OCI-LY1 (cell line): ENCODE measurements at regions not wholly inside any gene's neighbourhood (a gene's known extent, or its start where the extent isn't known, plus 50 kb on each side); places are given as distances from the start of the nearest gene placed in this dataset.
"Not testable (repeated sequence)": the region's sequence is repeated elsewhere in the genome, so short reads cannot be mapped to it uniquely, and the experiment has no call there.

Source experiments
- H2AFZ ChIP-seq: fragments of 200-600 bp; sonication (generic), shearing (Covaris generic); 2 replicates; pipeline ENCODE4 v1.6.0; 2014; ENCODE audit warnings: antibody characterized with exemption, mild to moderate bottlenecking, low read length
- H3F3A ChIP-seq: fragments of 200-600 bp; sonication (generic), shearing (Covaris generic); 2 replicates; pipeline ENCODE4 v1.6.0; 2014; ENCODE audit warnings: mild to moderate bottlenecking, antibody characterized with exemption, low read length, moderate library complexity; ENCODE audit not compliant: insufficient read depth
- H3K27ac ChIP-seq: fragments of 200-600 bp; sonication (generic); 2 replicates; pipeline ENCODE4 v1.5.1; 2014; ENCODE audit warnings: low read length, mixed run types, mild to moderate bottlenecking, low read depth; ENCODE audit not compliant: poor library complexity, severe bottlenecking
- H3K27me3 ChIP-seq: fragments of 200-600 bp; sonication (generic); 2 replicates; pipeline ENCODE4 v1.6.0; 2014; ENCODE audit warnings: antibody characterized with exemption, mild to moderate bottlenecking, low read length, moderate library complexity; ENCODE audit not compliant: insufficient read depth
- H3K36me3 ChIP-seq: fragments of 200-600 bp; sonication (generic); 2 replicates; pipeline ENCODE4 v1.6.1; 2014; ENCODE audit warnings: mild to moderate bottlenecking, antibody characterized with exemption, low read length, moderate library complexity, mixed read lengths; ENCODE audit not compliant: insufficient read depth
- H3K4me1 ChIP-seq: fragments of 200-600 bp; sonication (generic); 2 replicates; pipeline ENCODE4 v1.5.1; 2014; ENCODE audit warnings: mild to moderate bottlenecking, low read length, moderate library complexity; ENCODE audit not compliant: insufficient read depth, severe bottlenecking
- H3K4me2 ChIP-seq: fragments of 200-600 bp; sonication (generic), shearing (Covaris generic); 2 replicates; pipeline ENCODE4 v1.6.1; 2014; ENCODE audit warnings: low read length
- H3K4me3 ChIP-seq: fragments of 200-600 bp; sonication (generic); 2 replicates; pipeline ENCODE4 v1.5.1; 2014; ENCODE audit warnings: low read length, low read depth, mild to moderate bottlenecking, mixed read lengths; ENCODE audit not compliant: poor library complexity, severe bottlenecking
- H3K79me2 ChIP-seq: fragments of 200-600 bp; shearing (Covaris generic); 2 replicates; pipeline ENCODE4 v1.6.1; 2016; ENCODE audit warnings: mixed run types, low read length, mixed read lengths; ENCODE audit not compliant: insufficient read depth
- H3K9ac ChIP-seq: fragments of 200-600 bp; sonication (generic), shearing (Covaris generic); 2 replicates; pipeline ENCODE4 v1.6.1; 2014; ENCODE audit warnings: mild to moderate bottlenecking, low read length, mixed read lengths
- H3K9me2 ChIP-seq: fragments of 200-600 bp; sonication (generic), shearing (Covaris generic); 2 replicates; pipeline ENCODE4 v1.6.1; 2014; ENCODE audit warnings: low read depth, mild to moderate bottlenecking, low read length, mixed read lengths
- H3K9me3 ChIP-seq: fragments of 200-600 bp; shearing (Covaris generic); 2 replicates; pipeline ENCODE4 v1.6.1; 2014; ENCODE audit warnings: low read length, mixed read lengths
- H4K20me1 ChIP-seq: fragments of 200-600 bp; sonication (generic), shearing (Covaris generic); 2 replicates; pipeline ENCODE4 v1.6.0; 2016; ENCODE audit warnings: mild to moderate bottlenecking, low read length; ENCODE audit not compliant: insufficient read depth
- EZH2 ChIP-seq: fragments of 200-600 bp; sonication (generic), shearing (Covaris generic); IDR thresholded peaks from 2 replicates; pipeline ENCODE4 v1.8.0; 2017; ENCODE audit warnings: borderline replicate concordance, mixed run types, mild to moderate bottlenecking, antibody characterized with exemption, low read length, moderate library complexity, mixed read lengths
- TF ChIP-seq, protein P1 (sequence below): fragments of 200-600 bp; sonication (generic), shearing (Covaris generic); IDR thresholded peaks from 2 replicates; pipeline ENCODE4 v1.5.1; 2017; ENCODE audit warnings: mild to moderate bottlenecking, antibody characterized with exemption, low read length, moderate library complexity, mixed read lengths

DNA sequence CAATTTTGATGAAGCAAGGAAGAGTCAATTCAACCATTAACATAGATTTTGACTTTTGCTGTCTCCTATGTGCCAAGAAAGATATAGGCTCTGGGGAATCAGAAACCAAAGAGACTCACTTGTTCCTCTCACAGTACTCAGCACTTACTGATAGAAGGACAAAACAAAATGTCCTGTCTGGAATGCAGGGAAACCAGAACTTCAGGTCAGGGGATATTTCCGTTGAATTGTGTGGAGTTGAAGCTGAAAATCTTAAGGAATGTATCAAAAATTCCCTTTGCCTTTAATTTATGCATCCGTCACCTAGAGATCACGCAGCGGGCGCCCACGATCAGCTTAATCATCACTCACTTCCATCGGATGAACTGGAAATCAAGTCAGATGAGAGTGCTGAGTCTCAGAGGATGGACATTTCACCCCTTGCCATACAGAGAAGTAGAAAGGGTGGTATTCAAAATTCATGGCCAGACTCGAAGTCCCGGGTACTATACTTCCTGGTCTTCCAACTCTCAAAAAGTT lies 63.2 kb upstream of the ALDH3B2 start:
- H2AFZ ChIP-seq, H3K79me2 ChIP-seq, H3K9ac ChIP-seq, H3K36me3 ChIP-seq, H3K27me3 ChIP-seq, H4K20me1 ChIP-seq, H3K9me2 ChIP-seq, H3K4me3 ChIP-seq, H3K4me2 ChIP-seq, H3K4me1 ChIP-seq, H3K27ac ChIP-seq, H3F3A ChIP-seq, H3K9me3 ChIP-seq: not testable (repeated sequence)

DNA sequence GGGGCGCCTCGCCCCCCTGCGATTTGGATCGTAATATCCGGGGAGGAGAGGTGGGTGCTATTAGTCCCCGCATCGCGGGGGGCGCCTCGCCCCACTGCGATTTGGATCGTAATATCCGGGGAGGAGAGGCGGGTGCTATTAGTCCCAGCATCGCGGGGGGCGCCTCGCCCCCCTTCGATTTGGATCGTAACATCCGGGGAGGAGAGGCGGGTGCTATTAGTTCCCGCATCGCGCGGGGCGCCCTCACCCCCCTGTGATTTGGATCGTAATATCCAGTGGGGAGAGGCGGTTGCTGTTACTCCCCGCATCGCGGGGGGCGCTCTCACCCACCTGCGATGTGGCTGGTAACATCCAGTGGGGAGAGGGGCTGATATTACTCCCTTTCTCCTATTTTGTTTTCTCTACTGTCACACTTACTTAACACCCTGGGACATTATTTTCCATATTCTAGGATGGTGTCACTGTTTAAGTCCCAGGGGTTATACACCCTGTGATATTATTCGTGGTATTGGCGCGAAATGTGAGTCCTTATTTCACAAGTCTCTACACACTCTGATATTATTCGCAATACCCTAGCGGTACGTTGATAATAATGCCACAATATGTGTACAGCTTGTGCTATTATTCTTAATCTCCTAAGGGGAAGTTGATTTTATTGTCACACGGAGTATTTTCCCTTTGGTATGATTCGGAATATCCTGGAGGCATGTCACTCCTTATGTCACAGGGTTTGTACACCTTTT lies 57.8 kb upstream of the ALDH3B2 start:
- Histone ChIP-seq H3K36me3 (no peaks in the 10 kb centered on the region), H3K27ac (no peak overlapping the region), H3K9ac (no peak overlapping the region), H3F3A (no peaks in the 10 kb centered on the region), H3K9me3 (no peaks in the 10 kb centered on the region), H3K4me1 (no peaks in the 10 kb centered on the region), H3K4me3 (no peak overlapping the region), H3K4me2 (no peak overlapping the region), H4K20me1 (no peaks in the 10 kb centered on the region), H3K27me3 (no peaks in the 10 kb centered on the region), H2AFZ (no peak overlapping the region), H3K79me2 (no peaks in the 10 kb centered on the region), H3K9me2 (no peaks in the 10 kb centered on the region)
- no peak for TF ChIP-seq EZH2
- TF ChIP-seq, protein P1, sequence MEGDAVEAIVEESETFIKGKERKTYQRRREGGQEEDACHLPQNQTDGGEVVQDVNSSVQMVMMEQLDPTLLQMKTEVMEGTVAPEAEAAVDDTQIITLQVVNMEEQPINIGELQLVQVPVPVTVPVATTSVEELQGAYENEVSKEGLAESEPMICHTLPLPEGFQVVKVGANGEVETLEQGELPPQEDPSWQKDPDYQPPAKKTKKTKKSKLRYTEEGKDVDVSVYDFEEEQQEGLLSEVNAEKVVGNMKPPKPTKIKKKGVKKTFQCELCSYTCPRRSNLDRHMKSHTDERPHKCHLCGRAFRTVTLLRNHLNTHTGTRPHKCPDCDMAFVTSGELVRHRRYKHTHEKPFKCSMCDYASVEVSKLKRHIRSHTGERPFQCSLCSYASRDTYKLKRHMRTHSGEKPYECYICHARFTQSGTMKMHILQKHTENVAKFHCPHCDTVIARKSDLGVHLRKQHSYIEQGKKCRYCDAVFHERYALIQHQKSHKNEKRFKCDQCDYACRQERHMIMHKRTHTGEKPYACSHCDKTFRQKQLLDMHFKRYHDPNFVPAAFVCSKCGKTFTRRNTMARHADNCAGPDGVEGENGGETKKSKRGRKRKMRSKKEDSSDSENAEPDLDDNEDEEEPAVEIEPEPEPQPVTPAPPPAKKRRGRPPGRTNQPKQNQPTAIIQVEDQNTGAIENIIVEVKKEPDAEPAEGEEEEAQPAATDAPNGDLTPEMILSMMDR = no peak

DNA sequence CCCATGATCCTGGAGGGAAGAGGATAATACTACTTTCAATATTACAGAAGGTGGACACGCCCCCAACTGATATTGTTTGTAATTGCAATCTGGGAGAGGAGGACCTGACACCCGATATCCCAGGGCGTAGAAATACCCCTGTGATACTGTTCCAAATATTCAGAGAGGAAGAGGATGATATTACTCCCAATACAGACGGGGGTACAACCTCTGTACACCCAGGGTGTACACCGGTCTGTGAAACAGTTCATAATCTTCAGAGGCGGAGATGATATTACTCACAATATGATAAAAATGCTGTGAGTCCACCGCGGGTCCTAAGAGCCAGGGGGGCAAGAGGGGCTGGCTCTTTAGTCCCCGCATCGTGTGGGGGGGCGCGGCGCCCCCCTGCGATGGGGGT lies 57.2 kb upstream of the ALDH3B2 start:
- Histone ChIP-seq H3K36me3 (no peaks in the 10 kb centered on the region), H3K27me3 (no peaks in the 10 kb centered on the region), H3K27ac (no peak overlapping the region), H3K9me3 (no peaks in the 10 kb centered on the region), H4K20me1 (no peaks in the 10 kb centered on the region), H3K4me3 (no peak overlapping the region), H2AFZ (no peak overlapping the region), H3K79me2 (no peaks in the 10 kb centered on the region), H3K9me2 (no peaks in the 10 kb centered on the region), H3K4me1 (no peaks in the 10 kb centered on the region), H3K4me2 (no peak overlapping the region), H3F3A (no peaks in the 10 kb centered on the region), H3K9ac (no peak overlapping the region)
- TF ChIP-seq EZH2 = no peak
- TF ChIP-seq, protein P1 = no peak

DNA sequence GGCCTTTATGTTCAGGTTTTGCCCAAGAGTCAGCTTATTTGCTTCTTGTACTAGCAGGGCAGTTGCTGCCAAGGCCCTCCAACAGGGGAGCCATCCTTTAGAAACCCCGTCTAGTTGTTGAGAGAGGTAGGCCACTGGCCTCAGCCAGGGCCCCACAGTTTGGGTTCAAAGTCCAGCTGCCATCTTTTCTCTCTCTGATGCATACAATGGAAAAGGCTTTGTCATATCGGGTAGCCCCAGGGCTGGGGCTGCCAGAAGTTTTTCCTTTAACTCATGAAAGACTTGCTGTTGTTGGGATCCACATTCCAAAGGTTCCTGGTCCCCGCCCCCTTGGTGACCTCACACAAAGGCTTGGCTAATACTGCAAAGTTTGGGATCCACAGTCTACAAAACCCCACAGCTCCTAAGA lies 53.7 kb upstream of the ALDH3B2 start:
- H2AFZ ChIP-seq, H3F3A ChIP-seq, H4K20me1 ChIP-seq, H3K36me3 ChIP-seq, H3K27me3 ChIP-seq, H3K9me2 ChIP-seq, H3K4me1 ChIP-seq, H3K9ac ChIP-seq, H3K27ac ChIP-seq, H3K4me3 ChIP-seq, H3K79me2 ChIP-seq, H3K9me3 ChIP-seq, H3K4me2 ChIP-seq: not testable (repeated sequence)

DNA sequence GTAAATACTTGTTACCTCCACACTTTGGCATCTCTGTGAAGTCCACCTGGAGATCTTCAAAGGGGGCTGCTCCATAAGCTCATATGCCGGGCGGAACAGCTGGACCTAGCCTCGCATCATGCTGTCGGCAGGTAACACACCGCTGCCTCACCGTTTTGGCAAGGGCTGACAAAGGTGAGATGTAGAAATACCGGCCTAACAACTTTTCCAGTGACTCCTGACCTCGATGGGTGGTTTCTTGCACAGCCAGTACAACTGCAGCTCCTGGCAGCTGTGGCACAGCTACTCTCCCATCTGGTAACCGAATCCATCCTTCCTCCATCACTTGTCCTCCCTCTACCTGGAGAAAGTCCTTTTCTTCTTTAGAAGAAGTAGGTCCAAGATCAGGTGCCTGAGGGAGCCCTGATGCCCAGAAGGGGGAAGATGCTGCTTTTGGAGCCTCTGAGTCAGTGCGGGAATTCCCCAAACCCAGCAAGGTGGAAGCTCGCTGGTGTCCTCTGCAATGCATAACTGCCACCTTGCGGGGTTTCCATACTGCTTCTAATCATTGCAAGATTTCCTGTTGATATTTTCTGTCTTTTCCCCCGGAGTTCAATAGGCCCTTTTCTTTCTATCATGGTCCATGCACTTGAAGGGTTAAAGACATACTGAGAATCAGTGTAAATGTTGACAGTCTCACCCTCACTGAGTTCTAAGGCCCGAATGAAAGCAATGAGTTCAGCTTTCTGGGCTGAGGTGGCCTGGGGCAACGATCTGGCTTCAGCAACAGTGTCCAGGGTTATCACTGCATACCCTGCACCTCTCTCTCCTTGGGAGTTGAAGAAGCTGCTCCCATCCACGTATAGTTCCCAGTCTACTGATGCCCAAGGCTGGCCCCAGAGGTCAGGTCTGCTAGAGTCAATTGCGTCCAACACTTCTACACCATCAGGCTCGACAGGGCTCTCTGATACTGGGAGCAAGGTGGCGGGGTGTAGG lies 52.9 kb upstream of the ALDH3B2 start:
- H3K4me2 ChIP-seq, H3K79me2 ChIP-seq, H3F3A ChIP-seq, H3K36me3 ChIP-seq, H3K4me3 ChIP-seq, H3K9me3 ChIP-seq, H3K4me1 ChIP-seq, H3K27me3 ChIP-seq, H3K27ac ChIP-seq, H4K20me1 ChIP-seq, H2AFZ ChIP-seq, H3K9ac ChIP-seq, H3K9me2 ChIP-seq: not testable (repeated sequence)
